H54 (cell line): ENCODE measurements at regions not wholly inside any gene's neighbourhood (a gene's known extent, or its start where the extent isn't known, plus 50 kb on each side); places are given as distances from the start of the nearest gene placed in this dataset.
A peak's percentile ranks its signal among the peaks of the same experiment; 100 is the strongest.

Experiments used
- DNase-seq: peaks from one replicate; pipeline ENCODE4 v3.0.0; 2011; ENCODE audit warnings: low spot score, mixed read lengths; ENCODE audit not compliant: insufficient read length
- FAIRE-seq: peaks from 3 replicates; lab custom pipeline; 2011; peaks lifted over from hg19 to GRCh38; lab: Jason Lieb, UNC
- POLR2A ChIP-seq: IDR thresholded peaks from 2 replicates; pipeline ENCODE4 v1.6.1; 2011; ENCODE audit warnings: low read depth, mild to moderate bottlenecking, low read length

GRCh38 chr9:118931941-118932340 is 437.3 kb downstream of the BRINP1 start:
- TF ChIP-seq POLR2A, result no peak
- peak; percentile 23 for FAIRE-seq
- no peak for DNase-seq

- no peak for FAIRE-seq
- DNase-seq, result no peak
- no peak for TF ChIP-seq POLR2A
Measured at GRCh38 chr9:118938581-118938980, 430.7 kb downstream of the BRINP1 start.

- DNase-seq (no peak), FAIRE-seq (no peak)
- TF ChIP-seq POLR2A, result no peak
Measured at GRCh38 chr9:118940473-118940872, 428.8 kb downstream of the BRINP1 start.

- FAIRE-seq (no peak), DNase-seq (no peak)
- no peak for TF ChIP-seq POLR2A
Measured at GRCh38 chr9:118946669-118947068, 422.6 kb downstream of the BRINP1 start.

GRCh38 chr9:118954857-118955256 is 414.4 kb downstream of the BRINP1 start:
- DNase-seq, result no peak
- FAIRE-seq, result no peak
- TF ChIP-seq POLR2A, result no peak

- TF ChIP-seq POLR2A, result no peak
- DNase-seq (no peak), FAIRE-seq (peak; percentile 30)
Measured at GRCh38 chr9:118957585-118957984, 411.6 kb downstream of the BRINP1 start.

- no peak for FAIRE-seq
- DNase-seq, result no peak
- no peak for TF ChIP-seq POLR2A
Measured at GRCh38 chr9:118959366-118959765, 409.9 kb downstream of the BRINP1 start.

- TF ChIP-seq POLR2A, result no peak
Measured at GRCh38 chr9:118961857-118962256, 407.4 kb downstream of the BRINP1 start.

GRCh38 chr9:118962426-118962825 is 406.8 kb downstream of the BRINP1 start:
- DNase-seq (no peak), FAIRE-seq (no peak)
- TF ChIP-seq POLR2A, result no peak

More at GRCh38 chr9:118961857-118962256, 407.4 kb downstream of the BRINP1 start:
- DNase-seq (peak; percentile 73), FAIRE-seq (peak; percentile 100)

- TF ChIP-seq POLR2A, result no peak
- no peak for DNase-seq
- peak; percentile 55 for FAIRE-seq
Measured at GRCh38 chr9:118963674-118964073, 405.6 kb downstream of the BRINP1 start.

GRCh38 chr9:118967901-118968300 is 401.3 kb downstream of the BRINP1 start:
- TF ChIP-seq POLR2A, result no peak

GRCh38 chr9:118975736-118976135 is 393.5 kb downstream of the BRINP1 start:
- no peak for TF ChIP-seq POLR2A
- peak; percentile 66 for FAIRE-seq
- no peak for DNase-seq

More at GRCh38 chr9:118967901-118968300, 401.3 kb downstream of the BRINP1 start:
- FAIRE-seq (peak; percentile 38), DNase-seq (no peak)

GRCh38 chr9:118976160-118976559 is 393.1 kb downstream of the BRINP1 start:
- TF ChIP-seq POLR2A, result no peak
- peak; percentile 85 for FAIRE-seq
- no peak for DNase-seq

- no peak for DNase-seq
- no peak for TF ChIP-seq POLR2A
- FAIRE-seq, result peak; percentile 20
Measured at GRCh38 chr9:118984607-118985006, 384.6 kb downstream of the BRINP1 start.

- TF ChIP-seq POLR2A, result no peak
- no peak for FAIRE-seq
- no peak for DNase-seq
Measured at GRCh38 chr9:118985851-118986250, 383.4 kb downstream of the BRINP1 start.
